Fibroblast of villous mesenchyme (primary cell): ENCODE measurements at regions not wholly inside any gene's neighbourhood (a gene's known extent, or its start where the extent isn't known, plus 50 kb on each side); places are given as distances from the start of the nearest gene placed in this dataset.
A peak's percentile ranks its signal among the peaks of the same experiment; 100 is the strongest.
"Not testable (repeated sequence)": the region's sequence is repeated elsewhere in the genome, so short reads cannot be mapped to it uniquely, and the experiment has no call there.

Experiments
- DNase-seq: peaks from one replicate; pipeline ENCODE4 v3.0.0-alpha.2; 2010; ENCODE audit warnings: low read depth
- H3K4me3 ChIP-seq: 2 replicates; pipeline ENCODE4 v1.5.1; 2011; ENCODE audit warnings: low read depth, mild to moderate bottlenecking, low read length
- CTCF ChIP-seq: IDR thresholded peaks from 2 replicates; pipeline ENCODE4 v1.5.1; 2012; ENCODE audit warnings: low read depth, mild to moderate bottlenecking, low read length; ENCODE audit not compliant: insufficient read depth

DNA sequence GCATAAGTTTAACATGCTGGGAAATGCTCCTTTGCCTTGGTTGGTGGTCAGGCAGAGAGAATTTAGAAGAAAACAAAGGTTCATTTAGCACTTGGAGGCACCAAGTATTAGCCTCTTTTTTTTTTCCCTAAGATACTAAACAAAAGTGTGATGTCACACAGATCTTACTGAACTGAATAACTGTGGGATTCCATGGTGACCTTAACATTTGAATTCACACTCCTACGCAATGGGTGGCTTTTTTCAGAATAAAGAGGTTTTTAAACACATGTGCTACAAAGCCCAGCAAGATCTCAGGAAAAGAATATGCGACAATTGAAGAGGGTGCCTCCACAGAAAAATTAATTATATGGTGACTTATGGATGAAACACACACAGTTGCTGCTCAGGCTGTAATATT lies 133.4 kb upstream of the ABCB5 start:
- no peak for DNase-seq
- no peak for TF ChIP-seq CTCF
- no peak overlapping the region for H3K4me3 ChIP-seq

DNA sequence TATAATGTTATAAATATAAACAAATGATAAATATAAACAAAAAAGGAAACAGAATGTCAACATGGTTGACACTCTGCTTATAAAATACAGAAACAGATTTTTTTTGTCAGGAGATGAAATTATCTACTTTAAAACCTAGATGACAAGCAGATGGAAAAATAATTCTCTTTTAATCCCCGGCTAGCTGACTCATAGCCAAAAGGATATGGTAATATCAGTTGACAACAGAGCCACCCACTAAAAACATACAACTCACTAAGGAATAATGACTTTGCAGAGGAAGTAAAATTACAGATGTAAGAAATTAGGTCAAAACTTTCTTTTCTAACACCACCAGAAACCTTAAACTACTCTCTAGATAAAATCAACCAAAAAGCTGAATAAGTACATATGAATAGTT lies 131.1 kb upstream of the ABCB5 start:
- TF ChIP-seq CTCF = no peak
- DNase-seq = peak; percentile 0
- no peak overlapping the region for H3K4me3 ChIP-seq

- H3K4me3 ChIP-seq = no peak overlapping the region
- no peak for TF ChIP-seq CTCF
- no peak for DNase-seq
These were observed 126.6 kb upstream of the ABCB5 start for GRCh38 chr7:20488850-20489249.

- no peak for TF ChIP-seq CTCF
- no peak overlapping the region for H3K4me3 ChIP-seq
- no peak for DNase-seq
These were observed 124.2 kb upstream of the ABCB5 start for GRCh38 chr7:20491284-20491683.

DNA sequence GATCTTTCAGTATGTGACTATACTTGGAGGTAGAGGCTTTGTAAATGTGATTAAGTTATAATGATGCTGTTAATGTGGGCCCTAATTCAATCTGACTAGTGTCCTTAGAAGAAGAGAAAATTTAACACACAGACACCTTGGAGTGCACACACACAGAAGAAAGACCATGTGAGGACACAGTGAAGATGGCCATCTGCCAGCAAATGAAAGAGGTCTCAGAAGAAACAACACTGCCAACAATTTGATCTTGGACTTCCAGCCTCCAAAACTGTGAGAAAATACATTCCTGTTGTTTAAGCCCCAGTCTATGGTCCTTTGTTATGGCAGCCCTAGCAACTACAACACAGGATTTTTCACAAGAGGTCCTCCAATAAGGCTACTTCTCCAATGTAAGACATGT lies 120.9 kb upstream of the ABCB5 start:
- no peak for DNase-seq
- H3K4me3 ChIP-seq = no peak overlapping the region
- TF ChIP-seq CTCF = no peak

GRCh38 chr7:20501473-20501872 lies 114.0 kb upstream of the ABCB5 start:
- not testable (repeated sequence) for H3K4me3 ChIP-seq, DNase-seq

DNA sequence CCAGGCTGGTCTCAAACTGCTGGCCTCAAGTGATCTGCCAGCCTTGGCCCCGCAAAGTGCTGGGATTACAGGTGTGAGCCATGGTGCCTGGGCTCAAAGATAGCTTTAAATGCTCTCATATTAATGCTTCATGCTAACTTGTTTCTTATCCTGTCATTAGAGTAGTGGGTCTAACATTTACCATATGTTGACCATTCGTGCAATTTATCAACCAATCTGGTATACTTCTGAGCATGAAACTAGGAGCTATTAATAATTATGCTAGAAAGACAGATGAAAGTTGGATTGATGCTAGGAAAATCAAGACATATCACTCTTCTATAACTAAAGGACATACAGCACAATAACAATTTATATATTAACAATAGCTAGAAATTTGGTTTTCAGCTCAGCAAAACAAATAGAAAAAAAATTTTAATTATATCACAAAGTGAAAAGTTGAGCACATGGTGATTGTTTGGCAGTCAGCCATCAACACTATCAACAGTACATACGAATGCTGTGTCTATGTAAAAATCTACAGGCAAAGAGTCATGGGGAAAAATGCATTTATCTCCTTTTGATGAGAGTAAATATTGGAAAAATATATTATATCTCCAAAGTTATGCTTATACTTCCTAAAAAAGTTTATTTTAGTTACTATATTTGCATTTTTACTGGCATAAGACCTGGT lies 112.1 kb upstream of the ABCB5 start:
- no peak for DNase-seq
- TF ChIP-seq CTCF = no peak
- no peak overlapping the region for H3K4me3 ChIP-seq

GRCh38 chr7:20504060-20504459 lies 111.4 kb upstream of the ABCB5 start:
- DNase-seq = no peak
- TF ChIP-seq CTCF = no peak
- no peak overlapping the region for H3K4me3 ChIP-seq
